Stimulated activated naive CD8-positive, alpha-beta T cell treated with anti-CD3 and anti-CD28 coated beads, Interleukin-15, Interleukin-2, amounts not matched to agents 100 ng/mL and 50 ng/mL, for 24 hours (primary cell): ENCODE measurements at regions not wholly inside any gene's neighbourhood (a gene's known extent, or its start where the extent isn't known, plus 50 kb on each side); places are given as distances from the start of the nearest gene placed in this dataset.

Source experiments
- H3K27ac Mint-ChIP-seq: one replicate; pipeline ENCODE4 v1.8.0; 2021; ENCODE audit warnings: mild to moderate bottlenecking, mixed read lengths
- H3K27me3 Mint-ChIP-seq: one replicate; pipeline ENCODE4 v1.8.0; 2021; ENCODE audit warnings: mixed read lengths
- H3K36me3 Mint-ChIP-seq: one replicate; pipeline ENCODE4 v1.8.0; 2021; ENCODE audit warnings: low read depth, mixed read lengths
- H3K4me1 Mint-ChIP-seq: one replicate; pipeline ENCODE4 v1.8.0; 2021; ENCODE audit warnings: low read depth, mixed read lengths
- H3K4me3 Mint-ChIP-seq: one replicate; pipeline ENCODE4 v1.8.0; 2021; ENCODE audit warnings: mild to moderate bottlenecking, mixed read lengths
- H3K9me3 Mint-ChIP-seq: one replicate; pipeline ENCODE4 v1.8.0; 2021; ENCODE audit warnings: mixed read lengths

DNA sequence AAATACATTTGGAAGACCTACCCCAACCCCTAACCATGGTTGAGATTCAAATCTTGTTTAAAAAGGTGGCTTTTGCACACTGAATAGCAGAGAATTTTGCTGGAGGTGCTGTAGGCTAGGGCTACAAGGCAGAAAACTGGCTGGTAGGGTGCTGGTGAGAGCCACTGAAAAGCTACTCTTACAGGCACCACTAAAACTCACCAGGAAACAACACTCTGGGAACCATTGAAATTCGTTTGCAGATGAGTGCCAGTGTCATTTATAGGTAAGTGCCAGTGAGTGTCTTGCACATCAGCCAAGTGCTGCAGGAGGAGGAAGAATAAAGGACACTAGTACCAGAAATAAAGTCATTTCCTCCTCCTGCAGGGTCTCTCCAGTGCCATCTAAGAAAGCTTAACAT, 610.2 kb downstream of the ZNF385D start:
- Mint-ChIP-seq H3K27ac (no peak overlapping the region), H3K36me3 (no peaks in the 10 kb centered on the region), H3K4me1 (no peaks in the 10 kb centered on the region), H3K4me3 (no peak overlapping the region), H3K27me3 (no peaks in the 10 kb centered on the region), H3K9me3 (peaks cover 11% of the 10 kb centered on the region)

DNA sequence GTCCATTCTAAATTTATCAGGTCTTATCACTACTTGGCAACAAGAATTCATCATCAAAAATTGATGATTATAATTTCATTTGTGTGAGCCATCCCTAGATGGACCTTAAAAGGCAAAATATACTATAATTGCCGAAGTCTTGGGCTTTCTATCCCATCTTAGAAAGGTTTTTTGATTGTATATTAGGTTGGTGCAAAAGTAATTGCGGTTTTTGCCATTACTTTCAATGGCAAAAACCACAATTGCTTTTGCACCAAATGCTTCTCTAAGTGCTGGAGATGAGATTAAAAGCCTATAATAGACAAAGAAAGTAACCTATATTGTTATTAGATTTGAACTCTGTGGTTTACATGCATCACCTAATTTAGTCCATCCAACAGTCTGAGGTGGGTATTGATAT, 612.9 kb downstream of the ZNF385D start:
- Mint-ChIP-seq H3K27ac (no peak overlapping the region), H3K9me3 (peaks cover 11% of the 10 kb centered on the region), H3K36me3 (no peaks in the 10 kb centered on the region), H3K4me1 (no peaks in the 10 kb centered on the region), H3K27me3 (no peaks in the 10 kb centered on the region), H3K4me3 (no peak overlapping the region)

DNA sequence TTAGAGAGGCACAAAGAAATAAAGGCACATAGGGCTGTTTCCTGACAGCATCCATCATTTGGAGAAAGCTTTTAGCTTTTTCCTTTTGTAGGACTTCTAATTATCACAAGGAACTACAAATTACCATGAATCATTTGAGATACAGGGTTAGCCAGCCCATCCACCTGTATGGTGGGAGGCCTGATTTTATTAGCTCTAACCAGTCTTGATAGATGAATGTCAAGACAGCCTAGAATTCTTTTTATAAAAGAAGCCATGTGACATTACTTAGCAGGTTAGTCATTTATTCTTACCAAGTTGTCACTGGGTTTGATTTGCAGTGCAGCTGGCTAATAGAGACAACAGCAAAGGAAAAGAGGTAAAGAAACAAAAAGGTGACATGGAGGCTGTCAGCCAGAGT, 618.1 kb downstream of the ZNF385D start:
- peaks cover 6% of the 10 kb centered on the region for H3K9me3 Mint-ChIP-seq
- no peaks in the 10 kb centered on the region for H3K36me3 Mint-ChIP-seq
- H3K27me3 Mint-ChIP-seq = no peaks in the 10 kb centered on the region
- H3K4me3 Mint-ChIP-seq = no peak overlapping the region
- H3K4me1 Mint-ChIP-seq = no peaks in the 10 kb centered on the region
- H3K27ac Mint-ChIP-seq = no peak overlapping the region

DNA sequence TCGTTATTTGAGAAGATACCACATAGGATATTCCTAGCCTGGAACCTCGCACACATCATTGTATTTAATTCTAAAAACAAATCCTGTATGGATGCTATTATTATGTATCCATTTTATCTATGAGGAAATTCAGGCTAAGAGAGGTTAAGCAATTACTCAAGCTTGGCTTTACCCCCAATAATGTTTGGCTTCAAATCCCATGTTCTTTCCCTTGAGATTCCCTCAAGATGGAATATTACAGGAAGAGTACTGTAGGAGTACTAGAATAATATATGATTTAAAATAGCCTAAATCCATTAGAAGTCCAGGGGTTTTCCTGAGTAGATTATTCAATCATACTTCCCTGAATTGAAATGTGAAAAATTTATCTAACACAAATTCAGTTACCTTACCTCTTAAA, 630.2 kb downstream of the ZNF385D start:
- no peaks in the 10 kb centered on the region for H3K4me1 Mint-ChIP-seq
- H3K27me3 Mint-ChIP-seq = no peaks in the 10 kb centered on the region
- H3K4me3 Mint-ChIP-seq = no peak overlapping the region
- H3K36me3 Mint-ChIP-seq = no peaks in the 10 kb centered on the region
- no peak overlapping the region for H3K27ac Mint-ChIP-seq
- H3K9me3 Mint-ChIP-seq = peaks cover 14% of the 10 kb centered on the region

DNA sequence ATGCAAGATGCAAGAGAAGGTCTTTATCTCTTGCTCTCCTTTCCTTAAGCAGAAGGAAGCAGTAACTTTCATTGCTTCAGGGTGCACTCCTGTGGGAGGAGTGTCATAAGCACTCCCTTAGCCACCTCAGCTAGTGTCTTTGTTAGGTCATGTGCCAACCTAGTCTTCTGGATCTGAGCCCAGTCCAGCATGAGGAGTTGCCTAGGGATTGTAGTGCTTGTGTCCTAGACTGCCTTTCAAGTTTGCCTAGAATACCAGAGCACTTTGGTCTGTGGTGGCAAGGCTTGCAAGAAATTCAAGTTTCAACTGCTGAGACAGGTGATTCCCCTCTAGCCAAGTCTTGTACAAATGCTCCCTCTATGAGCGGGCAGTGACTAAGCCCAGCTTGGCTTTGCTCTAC, 633.6 kb downstream of the ZNF385D start:
- Mint-ChIP-seq H3K27me3 (no peaks in the 10 kb centered on the region), H3K27ac (no peak overlapping the region), H3K9me3 (peaks cover 41% of the 10 kb centered on the region), H3K4me1 (no peaks in the 10 kb centered on the region), H3K36me3 (no peaks in the 10 kb centered on the region), H3K4me3 (no peak overlapping the region)

DNA sequence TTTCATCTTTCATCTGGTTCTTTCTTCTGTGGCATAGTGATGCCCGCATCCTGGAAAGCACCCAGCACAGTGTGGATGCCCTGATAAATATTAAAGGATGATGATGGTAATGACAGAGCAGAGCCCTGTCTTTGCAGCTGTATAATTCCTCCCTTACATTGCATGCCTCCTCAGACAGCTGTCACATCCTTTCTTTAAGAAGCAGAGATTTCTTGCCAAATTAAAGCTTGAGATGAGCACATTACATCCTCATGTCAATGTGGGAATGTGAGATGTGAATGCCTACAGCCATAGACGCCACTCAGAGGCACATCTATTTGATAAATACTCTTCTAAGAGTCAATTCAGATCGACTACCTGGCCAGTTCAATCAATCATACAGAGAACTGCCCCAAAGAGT, 642.0 kb downstream of the ZNF385D start:
- H3K9me3 Mint-ChIP-seq = peaks cover 28% of the 10 kb centered on the region
- no peaks in the 10 kb centered on the region for H3K4me1 Mint-ChIP-seq
- H3K36me3 Mint-ChIP-seq = no peaks in the 10 kb centered on the region
- H3K27me3 Mint-ChIP-seq = no peaks in the 10 kb centered on the region
- H3K27ac Mint-ChIP-seq = no peak overlapping the region
- H3K4me3 Mint-ChIP-seq = no peak overlapping the region

DNA sequence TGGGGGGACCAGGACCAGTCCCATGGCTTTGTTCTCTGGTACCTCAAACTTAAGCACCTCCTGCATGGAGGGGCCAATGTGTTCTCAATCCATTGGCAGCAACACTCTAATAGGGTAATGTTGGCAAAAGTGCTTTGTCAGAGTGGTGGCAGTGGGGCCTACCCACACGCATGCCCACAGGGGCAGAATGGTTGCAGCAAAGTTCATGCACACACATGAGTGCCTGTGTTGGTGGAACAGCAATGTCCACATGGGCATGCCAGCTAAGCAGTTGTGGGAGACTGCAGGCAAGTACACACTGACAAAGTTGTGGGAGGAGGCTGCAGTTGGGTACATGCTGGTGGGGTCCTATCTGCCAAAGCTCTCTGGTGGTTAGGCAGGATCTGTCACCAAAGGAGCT, 645.2 kb downstream of the ZNF385D start:
- no peak overlapping the region for H3K27ac Mint-ChIP-seq
- peaks cover 28% of the 10 kb centered on the region for H3K9me3 Mint-ChIP-seq
- H3K27me3 Mint-ChIP-seq = no peaks in the 10 kb centered on the region
- H3K4me3 Mint-ChIP-seq = no peak overlapping the region
- H3K4me1 Mint-ChIP-seq = no peaks in the 10 kb centered on the region
- H3K36me3 Mint-ChIP-seq = no peaks in the 10 kb centered on the region

DNA sequence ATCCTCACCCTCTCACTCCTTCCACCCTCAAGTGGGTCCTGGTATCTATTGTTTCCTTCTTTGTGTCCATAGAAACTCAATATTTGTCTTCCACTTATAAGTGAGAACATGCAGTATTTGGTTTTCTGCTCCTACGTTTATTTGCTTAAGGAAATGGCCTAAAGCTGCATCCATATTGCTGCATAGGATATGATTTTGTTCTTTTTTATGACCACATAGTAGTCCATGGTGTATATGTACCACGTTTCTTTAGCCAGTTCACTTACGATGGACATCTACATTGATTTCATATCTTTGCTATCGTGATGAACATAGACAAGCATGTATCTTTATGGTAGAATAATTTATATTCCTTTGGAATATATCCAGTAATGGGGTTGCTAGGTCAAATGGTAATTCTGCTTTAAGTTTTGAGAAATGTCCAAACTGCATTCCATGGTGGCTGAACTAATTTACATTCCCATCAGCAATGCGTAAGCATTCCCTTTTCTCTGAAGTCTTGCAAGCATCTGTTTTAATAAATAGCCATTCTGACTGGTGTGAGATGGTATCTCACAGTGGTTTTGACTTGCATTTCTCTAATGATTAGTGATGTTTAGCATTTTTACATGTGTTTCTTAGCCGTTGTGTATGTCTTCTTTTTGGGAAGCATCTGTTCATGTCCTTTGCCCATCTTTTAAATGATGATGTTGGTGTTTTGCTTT, 650.2 kb downstream of the ZNF385D start:
- no peak overlapping the region for H3K27ac Mint-ChIP-seq
- no peak overlapping the region for H3K4me3 Mint-ChIP-seq
- no peaks in the 10 kb centered on the region for H3K36me3 Mint-ChIP-seq
- peaks cover 32% of the 10 kb centered on the region for H3K9me3 Mint-ChIP-seq
- H3K4me1 Mint-ChIP-seq = no peaks in the 10 kb centered on the region
- H3K27me3 Mint-ChIP-seq = no peaks in the 10 kb centered on the region

DNA sequence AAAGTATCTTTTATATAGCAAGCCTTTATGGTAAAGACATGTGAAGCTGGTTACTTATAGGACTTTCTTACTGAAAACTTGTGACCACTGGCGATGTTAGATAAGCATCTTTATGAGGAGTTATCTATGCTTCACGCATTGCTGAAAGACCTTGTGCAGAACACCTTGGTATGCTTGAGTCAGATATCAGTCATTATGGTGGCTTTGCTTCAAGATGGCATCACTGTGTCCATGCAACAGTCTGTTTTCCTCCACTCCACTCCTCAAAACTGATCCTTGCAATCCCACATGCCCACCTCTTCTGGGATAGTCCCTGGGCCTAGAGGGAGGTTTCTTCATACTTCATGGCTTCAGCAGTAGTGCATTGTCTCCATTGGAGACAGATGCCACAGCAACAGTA, 656.3 kb downstream of the ZNF385D start:
- Mint-ChIP-seq H3K4me1 (no peaks in the 10 kb centered on the region), H3K27ac (no peak overlapping the region), H3K27me3 (no peaks in the 10 kb centered on the region), H3K36me3 (no peaks in the 10 kb centered on the region), H3K9me3 (peaks cover 17% of the 10 kb centered on the region), H3K4me3 (no peak overlapping the region)

DNA sequence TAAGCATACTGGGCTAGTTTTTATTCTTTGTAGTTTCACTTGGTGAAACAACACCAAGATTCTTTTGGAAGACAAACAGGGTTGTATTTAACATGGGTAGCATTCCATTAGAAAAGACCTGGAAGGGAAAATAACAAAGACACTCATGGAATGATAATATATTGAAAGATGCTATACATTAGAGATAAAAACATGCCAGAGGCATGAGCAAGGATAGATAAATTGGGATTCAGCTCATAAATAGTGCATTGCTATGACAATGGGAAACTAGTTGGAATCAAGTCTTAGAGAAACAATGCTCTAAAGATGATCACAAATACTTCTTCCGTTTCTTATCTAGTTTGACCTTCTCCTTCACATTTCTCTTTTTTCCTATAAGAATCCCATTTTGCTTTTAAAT, 677.4 kb downstream of the ZNF385D start:
- Mint-ChIP-seq H3K27ac (no peak overlapping the region), H3K4me1 (no peaks in the 10 kb centered on the region), H3K4me3 (no peak overlapping the region), H3K27me3 (no peaks in the 10 kb centered on the region), H3K9me3 (peaks cover 4% of the 10 kb centered on the region), H3K36me3 (no peaks in the 10 kb centered on the region)

DNA sequence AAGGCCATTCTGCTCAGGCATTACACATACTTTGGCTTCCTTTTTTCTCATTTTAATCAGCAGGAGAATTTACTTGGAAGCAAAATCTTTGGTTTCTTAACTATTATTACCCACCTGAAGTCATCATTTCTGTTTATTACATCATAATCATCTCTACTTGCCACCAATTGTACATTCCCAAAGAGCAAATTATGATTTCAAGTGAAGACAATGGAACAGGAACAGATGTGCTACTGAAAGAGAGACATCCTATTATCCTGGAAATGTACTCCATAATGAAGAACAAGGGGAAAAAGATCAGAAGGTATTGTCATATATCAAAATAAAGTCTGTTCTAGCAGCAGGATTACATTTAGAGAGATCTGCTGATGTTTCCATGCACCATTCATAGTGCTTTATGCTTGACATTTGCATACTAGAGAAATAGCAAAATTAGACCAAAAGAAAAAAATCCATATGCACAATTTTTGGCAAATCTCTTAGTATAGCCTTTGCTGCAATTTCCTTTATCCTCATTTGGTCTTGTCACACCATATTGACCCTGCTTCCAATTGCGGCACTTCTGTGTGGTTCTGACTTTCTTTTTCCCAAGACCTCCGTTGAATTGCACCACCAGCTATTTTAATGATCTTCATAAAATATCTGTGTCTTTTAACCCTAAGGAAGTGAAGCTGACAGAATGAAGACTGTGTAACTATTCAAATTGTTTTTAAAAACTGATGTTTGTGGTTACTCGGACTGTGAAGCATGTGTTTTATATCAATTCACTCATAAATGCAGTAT, 683.8 kb downstream of the ZNF385D start:
- Mint-ChIP-seq H3K4me3 (no peak overlapping the region), H3K27me3 (no peaks in the 10 kb centered on the region), H3K4me1 (no peaks in the 10 kb centered on the region), H3K36me3 (no peaks in the 10 kb centered on the region), H3K27ac (no peak overlapping the region), H3K9me3 (peaks cover 12% of the 10 kb centered on the region)

DNA sequence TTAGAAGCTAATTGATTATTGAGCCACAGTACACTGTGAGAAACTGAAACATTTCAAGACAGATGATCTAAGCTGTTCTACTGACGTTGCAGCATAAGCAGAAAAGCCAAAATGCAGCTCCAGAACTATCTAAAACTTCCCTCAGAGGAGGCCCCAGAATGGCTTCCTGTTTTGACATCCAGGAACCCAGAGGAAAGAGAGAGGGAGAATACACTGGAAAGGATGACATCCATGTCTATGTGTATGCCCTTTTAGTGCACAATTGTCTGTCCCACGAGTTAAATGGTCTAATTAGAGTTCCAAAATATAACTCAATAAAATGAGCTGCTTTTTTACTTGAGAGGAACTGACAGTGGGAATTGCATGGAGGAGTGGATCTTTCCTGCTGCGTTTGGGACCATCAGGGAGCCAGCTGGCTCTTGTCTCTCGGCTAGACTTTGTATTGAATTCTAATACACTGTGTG, 688.1 kb downstream of the ZNF385D start:
- H3K36me3 Mint-ChIP-seq = no peaks in the 10 kb centered on the region
- H3K27me3 Mint-ChIP-seq = no peaks in the 10 kb centered on the region
- H3K4me3 Mint-ChIP-seq = no peak overlapping the region
- no peaks in the 10 kb centered on the region for H3K4me1 Mint-ChIP-seq
- H3K9me3 Mint-ChIP-seq = peaks cover 7% of the 10 kb centered on the region
- H3K27ac Mint-ChIP-seq = no peak overlapping the region

DNA sequence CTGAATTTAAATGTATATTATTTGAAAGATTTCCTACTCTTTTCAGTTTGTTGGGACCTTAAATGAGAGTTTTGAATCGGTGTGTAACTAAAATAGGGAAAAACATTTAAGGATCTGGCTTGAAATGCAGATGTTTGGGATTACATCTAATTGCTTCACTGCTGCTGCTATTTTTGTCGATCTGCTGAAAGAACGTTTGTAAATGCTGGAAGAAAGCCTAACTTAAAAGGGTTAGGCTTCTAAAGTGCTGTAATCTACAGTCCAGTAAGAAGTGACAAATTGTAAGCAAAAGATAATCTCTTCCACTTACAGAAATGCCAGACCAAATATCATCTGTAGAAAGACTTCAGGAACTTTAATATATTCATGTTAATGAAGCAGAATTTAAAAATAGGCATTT, 691.6 kb downstream of the ZNF385D start:
- no peak overlapping the region for H3K27ac Mint-ChIP-seq
- no peaks in the 10 kb centered on the region for H3K27me3 Mint-ChIP-seq
- H3K4me1 Mint-ChIP-seq = no peaks in the 10 kb centered on the region
- no peaks in the 10 kb centered on the region for H3K36me3 Mint-ChIP-seq
- peaks cover 12% of the 10 kb centered on the region for H3K9me3 Mint-ChIP-seq
- H3K4me3 Mint-ChIP-seq = no peak overlapping the region

DNA sequence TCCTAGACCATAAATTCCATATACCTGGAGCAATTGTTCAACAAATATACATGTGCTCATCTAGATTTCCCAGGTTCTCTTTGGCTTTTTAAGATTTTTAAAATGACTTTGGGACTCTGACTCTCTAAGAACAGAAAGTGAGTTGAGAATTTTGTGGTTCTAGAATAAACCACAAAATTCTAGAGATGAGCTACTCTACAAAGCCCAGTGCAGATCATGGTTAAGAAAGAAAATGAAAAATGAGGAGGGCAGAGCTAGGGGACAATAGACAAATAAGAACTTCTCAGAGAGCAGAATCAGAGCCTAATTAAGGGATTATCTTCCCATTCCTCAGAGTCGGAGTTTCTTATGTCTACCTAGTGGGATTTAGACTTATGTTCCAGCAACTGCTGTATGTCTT, 694.7 kb downstream of the ZNF385D start:
- Mint-ChIP-seq H3K9me3 (peaks cover 15% of the 10 kb centered on the region), H3K36me3 (no peaks in the 10 kb centered on the region), H3K4me1 (no peaks in the 10 kb centered on the region), H3K27me3 (no peaks in the 10 kb centered on the region), H3K4me3 (no peak overlapping the region), H3K27ac (no peak overlapping the region)

DNA sequence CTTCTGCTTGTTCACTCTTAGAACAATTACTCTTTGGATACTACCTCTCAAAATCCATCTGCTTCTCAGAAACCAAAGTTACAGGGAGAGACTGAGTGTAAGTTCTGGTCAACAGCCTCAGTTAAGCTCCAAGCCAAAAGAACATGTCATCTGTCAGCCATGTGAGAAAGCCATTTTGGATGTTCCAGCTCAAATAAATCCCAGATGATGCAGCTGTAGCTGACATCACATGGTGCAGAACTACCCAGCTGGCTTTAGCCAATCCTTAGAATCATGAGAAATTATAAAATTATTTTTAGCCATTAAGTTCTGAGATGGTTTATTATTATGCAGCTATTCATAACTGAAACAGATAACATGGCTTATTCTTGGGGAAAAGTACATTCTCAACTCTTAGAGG, 696.0 kb downstream of the ZNF385D start:
- H3K4me1 Mint-ChIP-seq = no peaks in the 10 kb centered on the region
- no peak overlapping the region for H3K4me3 Mint-ChIP-seq
- H3K36me3 Mint-ChIP-seq = no peaks in the 10 kb centered on the region
- H3K27me3 Mint-ChIP-seq = no peaks in the 10 kb centered on the region
- H3K9me3 Mint-ChIP-seq = peaks cover 15% of the 10 kb centered on the region
- no peak overlapping the region for H3K27ac Mint-ChIP-seq

DNA sequence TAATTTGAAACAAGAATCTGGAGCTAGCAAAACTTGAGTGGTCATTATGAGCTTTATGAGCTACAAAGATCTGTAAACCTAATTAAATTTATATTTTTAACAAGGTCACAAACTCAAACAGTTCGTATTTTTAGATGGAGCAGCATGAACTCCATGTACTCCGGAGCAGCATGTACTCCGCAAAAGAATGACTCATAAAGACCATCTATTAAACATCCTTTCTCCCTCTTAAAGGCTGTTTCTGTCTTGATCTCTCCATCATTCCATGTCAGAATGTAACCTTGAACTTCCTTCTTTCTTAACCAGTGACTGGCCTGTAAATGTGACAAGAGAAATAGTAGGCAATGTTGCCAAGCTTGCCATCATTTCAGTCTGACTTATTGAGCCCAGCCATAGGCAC, 696.9 kb downstream of the ZNF385D start:
- Mint-ChIP-seq H3K4me1 (no peaks in the 10 kb centered on the region), H3K9me3 (peaks cover 13% of the 10 kb centered on the region)

More for the DNA sequence above, 696.9 kb downstream of the ZNF385D start:
- Mint-ChIP-seq H3K36me3 (no peaks in the 10 kb centered on the region), H3K4me3 (no peak overlapping the region), H3K27ac (no peak overlapping the region), H3K27me3 (no peaks in the 10 kb centered on the region)
